Tibial nerve (tissue), 4 donors: ENCODE measurements at regions not wholly inside any gene's neighbourhood (a gene's known extent, or its start where the extent isn't known, plus 50 kb on each side); places are given as distances from the start of the nearest gene placed in this dataset.

Experiments
- DNase-seq, 2 donors: peaks; one replicate each; pipeline ENCODE4 v3.0.0-alpha.2; 2019; ENCODE audit warnings: low spot score in 2 of 2
- H3K27ac ChIP-seq, 4 donors: fragments of 200-600 bp; sonication (generic) in 3 of 4; one replicate each; pipeline ENCODE4 v1.5.1; 2017 to 2019; ENCODE audit warnings: mild to moderate bottlenecking in 1 of 4
- H3K27me3 ChIP-seq, 2 donors: fragments of 200-600 bp; sonication (generic) in 1 of 2; one replicate each; pipeline versions ENCODE4 v1.5.1 to v1.6.0; 2017 to 2019
- H3K36me3 ChIP-seq, 3 donors: fragments of 200-600 bp; sonication (generic); one replicate each; pipeline ENCODE4 v1.5.1; 2018 to 2019
- H3K4me1 ChIP-seq, 4 donors: fragments of 200-600 bp; sonication (generic) in 3 of 4; one replicate each; pipeline ENCODE4 v1.5.1; 2017 to 2019
- H3K4me3 ChIP-seq, 4 donors: fragments of 200-600 bp; sonication (generic) in 3 of 4; one replicate each; pipeline ENCODE4 v1.5.1; 2017 to 2019; ENCODE audit warnings: mild to moderate bottlenecking in 1 of 4, moderate library complexity in 1 of 4
- H3K9me3 ChIP-seq, 4 donors: fragments of 200-600 bp; sonication (generic) in 3 of 4; one replicate each; pipeline ENCODE4 v1.5.1; 2017 to 2019
- EP300 ChIP-seq, 2 donors: sonication (generic); formaldehyde crosslinking; IDR thresholded peaks; one replicate each; pipeline ENCODE4 v1.6.1; 2017; ENCODE audit warnings: antibody characterized with exemption in 2 of 2, mild to moderate bottlenecking in 1 of 2
- POLR2A ChIP-seq, 2 donors: fragments of 450-650 bp; IDR thresholded peaks; one replicate each; pipeline ENCODE4 v1.6.1; 2017; ENCODE audit warnings: antibody characterized with exemption in 2 of 2, mild to moderate bottlenecking in 2 of 2, moderate library complexity in 2 of 2
- WGBS, 2 donors: methylation state at CpG; one replicate each; pipeline ENCODE4 v1.1.5; 2018; 5-methylcytosine and 5-hydroxymethylcytosine counted together
- TF ChIP-seq, protein P1 (sequence below), 5 experiments: fragments of 200-600 bp in 3 of 5; fragments of 450-650 bp in 2 of 5; sonication (generic) in 3 of 5; IDR thresholded peaks; one replicate each; pipeline ENCODE4 v1.5.1; 2016 to 2019; ENCODE audit warnings: antibody characterized with exemption in 5 of 5, mild to moderate bottlenecking in 3 of 5, moderate library complexity in 2 of 5

GRCh38 chr3:164095949-164096348 lies 982.3 kb downstream of the SI start:
- no peak overlapping the region for H3K4me3 ChIP-seq
- TF ChIP-seq, protein P1, sequence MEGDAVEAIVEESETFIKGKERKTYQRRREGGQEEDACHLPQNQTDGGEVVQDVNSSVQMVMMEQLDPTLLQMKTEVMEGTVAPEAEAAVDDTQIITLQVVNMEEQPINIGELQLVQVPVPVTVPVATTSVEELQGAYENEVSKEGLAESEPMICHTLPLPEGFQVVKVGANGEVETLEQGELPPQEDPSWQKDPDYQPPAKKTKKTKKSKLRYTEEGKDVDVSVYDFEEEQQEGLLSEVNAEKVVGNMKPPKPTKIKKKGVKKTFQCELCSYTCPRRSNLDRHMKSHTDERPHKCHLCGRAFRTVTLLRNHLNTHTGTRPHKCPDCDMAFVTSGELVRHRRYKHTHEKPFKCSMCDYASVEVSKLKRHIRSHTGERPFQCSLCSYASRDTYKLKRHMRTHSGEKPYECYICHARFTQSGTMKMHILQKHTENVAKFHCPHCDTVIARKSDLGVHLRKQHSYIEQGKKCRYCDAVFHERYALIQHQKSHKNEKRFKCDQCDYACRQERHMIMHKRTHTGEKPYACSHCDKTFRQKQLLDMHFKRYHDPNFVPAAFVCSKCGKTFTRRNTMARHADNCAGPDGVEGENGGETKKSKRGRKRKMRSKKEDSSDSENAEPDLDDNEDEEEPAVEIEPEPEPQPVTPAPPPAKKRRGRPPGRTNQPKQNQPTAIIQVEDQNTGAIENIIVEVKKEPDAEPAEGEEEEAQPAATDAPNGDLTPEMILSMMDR (IDR thresholded peaks at IDR 0.05): no peak
- TF ChIP-seq POLR2A (IDR thresholded peaks at IDR 0.05) (no peak), EP300 (IDR thresholded peaks at IDR 0.05) (no peak)
- H3K9me3 ChIP-seq: no peaks in the 10 kb centered on the region
- no peaks in the 10 kb centered on the region for H3K4me1 ChIP-seq
- H3K27ac ChIP-seq: no peak overlapping the region
- no peaks in the 10 kb centered on the region for H3K27me3 ChIP-seq
- no peaks in the 10 kb centered on the region for H3K36me3 ChIP-seq
- 83 to 89% methylated on average over 2 of the region's 2 CpGs for WGBS, 2 donors
- DNase-seq: no peak

GRCh38 chr3:164095279-164095678 lies 983.0 kb downstream of the SI start:
- no peak overlapping the region for H3K27ac ChIP-seq
- WGBS, 2 donors: 51 to 55% methylated on average over 3 of the region's 3 CpGs
- no peaks in the 10 kb centered on the region for H3K9me3 ChIP-seq
- H3K4me3 ChIP-seq: no peak overlapping the region
- TF ChIP-seq EP300 (IDR thresholded peaks at IDR 0.05) (no peak), POLR2A (IDR thresholded peaks at IDR 0.05) (no peak)
- TF ChIP-seq, protein P1 (IDR thresholded peaks at IDR 0.05): no peak
- no peaks in the 10 kb centered on the region for H3K36me3 ChIP-seq
- DNase-seq: no peak
- H3K4me1 ChIP-seq: no peaks in the 10 kb centered on the region
- no peaks in the 10 kb centered on the region for H3K27me3 ChIP-seq

DNA sequence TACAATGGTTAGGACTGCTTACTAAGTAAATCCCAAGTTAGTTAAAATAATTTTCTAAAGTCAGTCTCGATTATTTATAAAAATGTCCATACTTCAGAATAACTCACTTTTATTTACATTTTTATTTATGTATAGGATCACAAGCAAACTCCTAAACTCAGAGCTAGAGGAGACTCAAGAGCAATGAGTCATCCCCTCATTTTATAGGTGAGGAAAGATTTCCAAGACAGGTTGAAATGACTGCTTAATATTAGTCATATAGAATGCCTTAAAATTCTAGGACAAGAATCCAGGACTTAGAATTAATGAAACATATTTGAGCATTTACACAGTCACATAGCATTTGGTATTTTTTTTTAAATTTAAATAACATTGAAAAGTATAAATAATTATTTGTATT lies 983.8 kb downstream of the SI start:
- WGBS, 2 donors: 49 to 61% methylated on average over 1 of the region's 1 CpG
- Histone ChIP-seq H3K4me3 (no peak overlapping the region), H3K4me1 (no peaks in the 10 kb centered on the region), H3K9me3 (peaks cover 0 to 6% (median 0%) of the 10 kb centered on the region in 4 donors), H3K27me3 (no peaks in the 10 kb centered on the region), H3K36me3 (no peaks in the 10 kb centered on the region), H3K27ac (no peak overlapping the region)
- TF ChIP-seq, protein P1 (IDR thresholded peaks at IDR 0.05): no peak
- no peak for DNase-seq

DNA sequence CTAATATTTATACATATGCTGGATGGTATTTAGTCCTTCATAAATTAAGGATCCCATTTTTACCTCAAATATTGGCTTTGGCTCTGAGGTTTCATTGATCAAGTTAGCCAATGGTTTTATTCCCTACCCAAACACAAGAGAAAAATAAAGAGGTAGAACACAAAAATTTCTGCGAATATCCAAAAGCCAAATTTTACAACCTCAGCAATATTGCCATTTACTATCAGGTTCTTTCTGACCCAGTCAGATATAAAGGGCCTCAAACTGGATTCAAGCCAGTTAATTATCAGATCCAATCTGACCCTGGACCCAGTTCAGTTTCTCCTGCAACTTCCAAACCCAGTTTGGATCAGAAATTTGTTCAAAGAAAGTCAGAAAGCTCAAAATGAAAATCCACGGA lies 998.1 kb downstream of the SI start:
- H3K27ac ChIP-seq: no peak overlapping the region
- WGBS, 2 donors: 91 to 94% methylated on average over 2 of the region's 2 CpGs
- DNase-seq: no peak
- TF ChIP-seq POLR2A (IDR thresholded peaks at IDR 0.05): no peak
- TF ChIP-seq, protein P1 (IDR thresholded peaks at IDR 0.05): no peak
- TF ChIP-seq EP300 (IDR thresholded peaks at IDR 0.05): no peak
- no peak overlapping the region for H3K4me3 ChIP-seq
- no peaks in the 10 kb centered on the region for H3K27me3 ChIP-seq
- H3K36me3 ChIP-seq: no peaks in the 10 kb centered on the region
- peaks cover 0 to 12% (median 0%) of the 10 kb centered on the region in 4 donors for H3K9me3 ChIP-seq
- no peaks in the 10 kb centered on the region for H3K4me1 ChIP-seq

GRCh38 chr3:164064298-164064697 lies 1014.0 kb downstream of the SI start:
- Histone ChIP-seq H3K36me3 (no peaks in the 10 kb centered on the region), H3K4me1 (no peaks in the 10 kb centered on the region), H3K27me3 (no peaks in the 10 kb centered on the region), H3K4me3 (no peak overlapping the region), H3K27ac (no peak overlapping the region), H3K9me3 (no peaks in the 10 kb centered on the region)
- WGBS, 2 donors: 55 to 75% methylated on average over 1 of the region's 1 CpG
- DNase-seq: no peak
- TF ChIP-seq EP300 (IDR thresholded peaks at IDR 0.05): no peak

DNA sequence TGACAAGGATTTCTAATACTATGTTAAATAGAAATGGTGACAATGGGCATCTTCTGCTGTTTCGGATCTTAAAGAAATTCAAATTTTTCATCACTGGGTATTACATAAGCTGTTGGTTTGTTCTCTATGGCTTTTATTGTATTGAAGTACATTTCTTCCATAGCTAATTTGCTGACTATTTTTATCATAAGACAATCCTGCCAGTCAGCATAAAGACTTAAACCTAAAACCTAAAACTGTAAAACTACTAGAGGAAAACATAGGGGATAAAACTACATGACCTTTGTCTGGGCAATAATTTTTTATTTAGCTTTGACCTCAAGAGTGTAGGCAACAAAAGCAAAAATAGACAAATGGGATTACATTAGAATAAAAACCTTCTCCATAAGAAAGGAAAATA lies 1017.4 kb downstream of the SI start:
- TF ChIP-seq POLR2A (IDR thresholded peaks at IDR 0.05): no peak
- TF ChIP-seq EP300 (IDR thresholded peaks at IDR 0.05): no peak
- TF ChIP-seq, protein P1 (IDR thresholded peaks at IDR 0.05): no peak
- 88 to 93% methylated on average over 1 of the region's 1 CpG for WGBS, 2 donors
- no peak overlapping the region for H3K27ac ChIP-seq
- H3K36me3 ChIP-seq: no peaks in the 10 kb centered on the region
- H3K27me3 ChIP-seq: no peaks in the 10 kb centered on the region
- H3K4me1 ChIP-seq: no peaks in the 10 kb centered on the region
- H3K4me3 ChIP-seq: no peak overlapping the region
- H3K9me3 ChIP-seq: no peaks in the 10 kb centered on the region
- DNase-seq: no peak
